HG03520 (cell line): ENCODE measurements at regions not wholly inside any gene's neighbourhood (a gene's known extent, or its start where the extent isn't known, plus 50 kb on each side); places are given as distances from the start of the nearest gene placed in this dataset.
A peak's percentile ranks its signal among the peaks of the same experiment; 100 is the strongest.
"Not testable (repeated sequence)": the region's sequence is repeated elsewhere in the genome, so short reads cannot be mapped to it uniquely, and the experiment has no call there.

Source experiments
- ATAC-seq: cut with Tn5 transposase; IDR thresholded peaks from one replicate; pipeline ENCODE4 v1.9.1; 2021; ENCODE audit warnings: mild to moderate bottlenecking, moderate library complexity; ENCODE audit not compliant: unreplicated experiment

GRCh38 chr20:12925210-12925755, 83.5 kb upstream of the SPTLC3 start:
- peak; percentile 98 for ATAC-seq

GRCh38 chr20:12925863-12926793, 82.6 kb upstream of the SPTLC3 start:
- ATAC-seq, result no peak

- ATAC-seq, result no peak
Observed at GRCh38 chr20:12927489-12927888, 81.3 kb upstream of the SPTLC3 start.

- no peak for ATAC-seq
Observed at GRCh38 chr20:12928358-12928754, 80.4 kb upstream of the SPTLC3 start.

- ATAC-seq, result no peak
Observed at GRCh38 chr20:12928755-12929401, 79.9 kb upstream of the SPTLC3 start.

- ATAC-seq, result no peak
Observed at GRCh38 chr20:12936020-12936419, 72.8 kb upstream of the SPTLC3 start.

- no peak for ATAC-seq
Observed at GRCh38 chr20:12936524-12936923, 72.2 kb upstream of the SPTLC3 start.

GRCh38 chr20:12941025-12941424, 67.7 kb upstream of the SPTLC3 start:
- ATAC-seq, result no peak

GRCh38 chr20:12942123-12942522, 66.6 kb upstream of the SPTLC3 start:
- ATAC-seq, result no peak

GRCh38 chr20:12946789-12947188, 62.0 kb upstream of the SPTLC3 start:
- no peak for ATAC-seq

- ATAC-seq, result no peak
Observed at GRCh38 chr20:12947691-12948090, 61.1 kb upstream of the SPTLC3 start.

- ATAC-seq, result no peak
Observed at GRCh38 chr20:12949429-12949980, 59.3 kb upstream of the SPTLC3 start.

GRCh38 chr20:12954254-12954653, 54.5 kb upstream of the SPTLC3 start:
- ATAC-seq, result not testable (repeated sequence)

- ATAC-seq, result no peak
Observed at GRCh38 chr20:12955611-12956010, 53.2 kb upstream of the SPTLC3 start.

- ATAC-seq, result no peak
Observed at GRCh38 chr20:12956303-12956702, 52.5 kb upstream of the SPTLC3 start.

GRCh38 chr20:12957968-12958367, 50.8 kb upstream of the SPTLC3 start:
- no peak for ATAC-seq
